T-helper 2 cell treated with Interferon-gamma antibody and Interleukin-4, amounts not matched to agents 5 μg/mL and 100 μg/mL, for 36 hours (primary cell): ENCODE measurements at regions not wholly inside any gene's neighbourhood (a gene's known extent, or its start where the extent isn't known, plus 50 kb on each side); places are given as distances from the start of the nearest gene placed in this dataset.

ENCODE experiments used
- DNase-seq: peaks from one replicate; pipeline ENCODE4 v3.0.0; 2021; ENCODE audit warnings: low spot score
- H3K27ac Mint-ChIP-seq: one replicate; pipeline ENCODE4 v1.8.0; 2021; ENCODE audit warnings: mild to moderate bottlenecking, mixed read lengths
- H3K27me3 Mint-ChIP-seq: one replicate; pipeline ENCODE4 v1.8.0; 2021; ENCODE audit warnings: low read depth, mixed read lengths
- H3K36me3 Mint-ChIP-seq: one replicate; pipeline ENCODE4 v1.8.0; 2021; ENCODE audit warnings: low read depth, mixed read lengths
- H3K4me1 Mint-ChIP-seq: one replicate; pipeline ENCODE4 v1.8.0; 2021; ENCODE audit warnings: low read depth, mixed read lengths
- H3K4me3 Mint-ChIP-seq: one replicate; pipeline ENCODE4 v1.8.0; 2022; ENCODE audit warnings: mild to moderate bottlenecking, moderate library complexity, mixed read lengths
- H3K9me3 Mint-ChIP-seq: one replicate; pipeline ENCODE4 v1.8.0; 2021; ENCODE audit warnings: mixed read lengths

DNA sequence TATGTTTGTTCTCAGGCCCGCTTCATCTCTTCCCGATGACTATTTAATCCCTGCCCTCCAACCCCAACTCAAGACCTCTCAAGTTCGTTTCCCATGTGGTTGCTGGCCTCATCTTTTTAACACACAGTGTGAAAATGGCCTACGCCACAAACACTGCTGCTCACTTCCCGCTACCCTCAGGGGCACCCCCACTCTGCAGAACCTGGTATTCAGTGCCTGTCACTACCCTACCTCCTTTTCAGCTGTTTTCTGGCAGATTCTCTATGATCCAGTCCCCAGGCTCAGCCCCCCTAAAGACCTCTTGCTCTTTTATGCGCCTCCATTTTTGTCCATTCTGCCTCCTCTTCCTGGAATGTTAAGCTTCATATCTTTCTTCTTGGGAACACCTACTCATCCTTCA, 152.6 kb upstream of the C1orf174 start:
- Mint-ChIP-seq H3K4me3 (no peak overlapping the region), H3K4me1 (no peaks in the 10 kb centered on the region), H3K36me3 (no peaks in the 10 kb centered on the region), H3K9me3 (no peaks in the 10 kb centered on the region), H3K27ac (no peak overlapping the region), H3K27me3 (no peaks in the 10 kb centered on the region)
- DNase-seq = no peak

DNA sequence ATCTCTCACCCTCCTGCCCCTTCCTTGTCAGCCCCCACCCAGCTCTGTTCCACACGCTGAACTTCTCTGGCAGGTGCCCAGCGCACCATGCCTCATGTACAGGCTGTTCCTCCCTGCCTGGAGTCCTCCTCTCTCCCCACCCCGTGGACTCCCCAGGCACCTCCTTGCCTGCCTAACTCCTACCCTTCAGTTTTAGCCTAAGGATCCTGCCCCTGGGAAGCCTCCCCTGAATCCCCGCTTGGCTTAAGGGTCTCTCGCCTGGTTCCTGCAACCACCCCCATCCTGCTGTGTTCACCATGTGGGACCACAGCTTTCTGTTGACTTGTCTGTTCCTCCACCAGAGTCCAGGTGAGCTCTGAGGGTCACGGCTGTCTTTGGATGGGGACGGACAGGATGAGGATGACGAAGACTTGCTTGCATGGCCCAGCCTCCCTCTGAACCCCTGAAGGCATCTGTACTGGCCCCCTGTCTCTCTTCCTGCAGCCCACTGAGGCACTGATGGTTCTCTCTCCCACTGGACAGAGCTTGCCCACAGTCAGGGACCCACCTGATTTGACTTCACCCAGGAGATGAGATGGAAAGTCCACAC, 153.2 kb upstream of the C1orf174 start:
- DNase-seq = no peak
- H3K27me3 Mint-ChIP-seq = no peaks in the 10 kb centered on the region
- H3K4me3 Mint-ChIP-seq = no peak overlapping the region
- no peaks in the 10 kb centered on the region for H3K4me1 Mint-ChIP-seq
- H3K9me3 Mint-ChIP-seq = no peaks in the 10 kb centered on the region
- H3K27ac Mint-ChIP-seq = no peak overlapping the region
- no peaks in the 10 kb centered on the region for H3K36me3 Mint-ChIP-seq

DNA sequence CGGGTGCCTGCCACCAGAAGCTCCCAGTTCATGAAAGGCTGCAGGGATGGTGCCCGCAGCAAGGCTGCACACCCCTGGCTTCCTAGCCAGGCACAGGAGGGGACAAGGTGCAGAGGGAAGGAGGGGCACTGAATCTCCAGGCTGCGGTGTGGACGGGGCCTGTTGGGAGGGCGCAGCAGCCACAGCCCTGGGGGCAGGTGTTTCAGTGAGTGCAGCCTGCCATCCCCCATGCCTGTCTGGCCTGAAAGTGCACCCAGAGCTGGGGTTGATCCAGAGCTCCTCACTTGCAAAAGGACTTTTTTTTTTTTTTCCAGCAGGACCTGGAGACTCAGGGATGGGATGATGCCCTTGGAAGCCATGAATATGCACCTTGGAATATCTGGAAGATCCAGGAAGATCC, 153.7 kb upstream of the C1orf174 start:
- no peaks in the 10 kb centered on the region for H3K36me3 Mint-ChIP-seq
- H3K4me3 Mint-ChIP-seq = no peak overlapping the region
- no peak overlapping the region for H3K27ac Mint-ChIP-seq
- no peaks in the 10 kb centered on the region for H3K27me3 Mint-ChIP-seq
- H3K9me3 Mint-ChIP-seq = no peaks in the 10 kb centered on the region
- no peak for DNase-seq
- no peaks in the 10 kb centered on the region for H3K4me1 Mint-ChIP-seq

DNA sequence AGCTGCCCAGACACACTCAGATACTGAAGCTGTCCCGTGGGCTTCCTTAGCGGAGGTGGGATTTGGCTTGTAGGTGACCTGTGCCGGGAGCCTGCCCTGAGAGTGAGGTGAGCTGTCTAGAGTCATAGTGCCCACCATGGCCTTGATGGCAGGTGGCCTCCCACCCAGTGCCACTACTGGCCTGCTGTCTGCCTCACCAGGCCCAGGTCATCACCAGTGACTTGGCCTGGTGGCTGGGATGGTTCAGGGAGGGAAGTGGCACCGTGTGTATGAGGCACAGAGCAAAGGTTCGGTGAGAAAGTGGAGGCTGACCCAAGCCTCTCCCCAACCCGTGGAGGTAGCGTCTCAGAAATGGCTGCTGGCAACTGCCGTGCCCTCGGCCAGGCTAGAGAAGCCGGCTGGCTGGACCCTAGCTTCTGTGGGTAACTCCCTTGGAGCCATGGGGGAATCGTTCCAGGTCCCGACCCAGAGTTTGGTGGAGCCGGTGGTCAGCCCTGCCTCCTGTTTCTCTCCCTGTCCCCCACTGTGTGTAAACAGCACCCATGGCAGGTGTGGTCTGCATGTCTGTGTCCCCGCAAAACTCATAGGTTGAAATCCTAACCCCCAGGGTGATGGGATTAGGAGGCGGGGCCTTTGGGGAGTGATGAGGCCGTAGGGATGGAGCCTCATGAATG, 155.4 kb upstream of the C1orf174 start:
- no peaks in the 10 kb centered on the region for H3K9me3 Mint-ChIP-seq
- DNase-seq = no peak
- H3K4me1 Mint-ChIP-seq = no peaks in the 10 kb centered on the region
- no peak overlapping the region for H3K4me3 Mint-ChIP-seq
- H3K36me3 Mint-ChIP-seq = no peaks in the 10 kb centered on the region
- no peaks in the 10 kb centered on the region for H3K27me3 Mint-ChIP-seq
- no peak overlapping the region for H3K27ac Mint-ChIP-seq

GRCh38 chr1:4056422-4056821, 156.3 kb upstream of the C1orf174 start:
- DNase-seq = no peak
- H3K36me3 Mint-ChIP-seq = no peaks in the 10 kb centered on the region
- H3K9me3 Mint-ChIP-seq = no peaks in the 10 kb centered on the region
- no peak overlapping the region for H3K4me3 Mint-ChIP-seq
- H3K4me1 Mint-ChIP-seq = no peaks in the 10 kb centered on the region
- H3K27ac Mint-ChIP-seq = no peak overlapping the region
- no peaks in the 10 kb centered on the region for H3K27me3 Mint-ChIP-seq

GRCh38 chr1:4056989-4057388, 156.9 kb upstream of the C1orf174 start:
- Mint-ChIP-seq H3K9me3 (no peaks in the 10 kb centered on the region), H3K27ac (no peak overlapping the region), H3K4me1 (no peaks in the 10 kb centered on the region), H3K27me3 (no peaks in the 10 kb centered on the region), H3K36me3 (no peaks in the 10 kb centered on the region), H3K4me3 (no peak overlapping the region)
- no peak for DNase-seq

GRCh38 chr1:4057603-4058002, 157.5 kb upstream of the C1orf174 start:
- H3K27ac Mint-ChIP-seq = no peak overlapping the region
- H3K9me3 Mint-ChIP-seq = no peaks in the 10 kb centered on the region
- no peaks in the 10 kb centered on the region for H3K27me3 Mint-ChIP-seq
- no peak overlapping the region for H3K4me3 Mint-ChIP-seq
- H3K4me1 Mint-ChIP-seq = no peaks in the 10 kb centered on the region
- DNase-seq = no peak
- H3K36me3 Mint-ChIP-seq = no peaks in the 10 kb centered on the region

DNA sequence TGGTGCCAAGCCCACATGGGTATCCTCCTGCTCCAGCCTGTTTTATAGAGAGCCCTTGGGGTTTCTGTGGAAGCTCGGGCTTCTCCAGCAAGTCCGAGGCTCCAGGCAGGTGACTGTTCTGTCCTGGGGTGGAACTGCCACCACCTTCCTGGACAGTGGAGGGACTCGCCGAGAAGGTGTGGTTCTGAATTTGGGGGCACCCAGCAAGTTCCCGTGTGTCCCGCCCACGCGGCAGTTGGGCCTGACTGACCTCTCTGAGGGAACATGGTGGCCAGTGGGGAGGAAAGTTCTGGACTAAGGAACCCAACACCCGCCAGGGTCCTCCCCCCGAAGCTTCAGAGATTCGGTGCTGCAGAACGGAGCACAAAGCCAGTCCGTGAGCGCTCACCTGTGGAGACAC, 158.1 kb upstream of the C1orf174 start:
- no peak overlapping the region for H3K4me3 Mint-ChIP-seq
- no peaks in the 10 kb centered on the region for H3K27me3 Mint-ChIP-seq
- no peaks in the 10 kb centered on the region for H3K9me3 Mint-ChIP-seq
- no peaks in the 10 kb centered on the region for H3K4me1 Mint-ChIP-seq
- no peak overlapping the region for H3K27ac Mint-ChIP-seq
- DNase-seq = no peak
- H3K36me3 Mint-ChIP-seq = no peaks in the 10 kb centered on the region

DNA sequence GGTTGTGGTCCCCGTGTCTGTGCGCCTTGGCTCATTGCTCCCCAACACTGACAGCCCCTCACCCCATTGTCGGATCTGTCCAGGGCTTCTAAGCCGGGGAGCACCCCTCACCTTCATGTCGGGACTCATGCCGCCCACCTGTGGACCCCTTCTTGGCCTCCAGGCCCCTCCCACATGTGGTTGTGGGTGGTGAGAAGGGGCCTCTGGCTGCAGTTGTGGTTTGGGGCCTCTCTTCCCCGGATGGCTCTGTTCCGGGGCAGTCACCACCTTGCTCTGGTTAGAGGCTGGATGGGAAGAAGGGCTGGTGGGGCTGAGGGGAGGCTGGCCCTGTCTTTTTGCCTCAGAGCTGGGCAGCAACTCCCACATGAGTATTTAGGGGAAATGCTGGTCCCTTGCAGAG, 158.6 kb upstream of the C1orf174 start:
- no peak overlapping the region for H3K4me3 Mint-ChIP-seq
- H3K27ac Mint-ChIP-seq = no peak overlapping the region
- no peaks in the 10 kb centered on the region for H3K9me3 Mint-ChIP-seq
- H3K27me3 Mint-ChIP-seq = no peaks in the 10 kb centered on the region
- H3K4me1 Mint-ChIP-seq = no peaks in the 10 kb centered on the region
- H3K36me3 Mint-ChIP-seq = no peaks in the 10 kb centered on the region
- DNase-seq = no peak

DNA sequence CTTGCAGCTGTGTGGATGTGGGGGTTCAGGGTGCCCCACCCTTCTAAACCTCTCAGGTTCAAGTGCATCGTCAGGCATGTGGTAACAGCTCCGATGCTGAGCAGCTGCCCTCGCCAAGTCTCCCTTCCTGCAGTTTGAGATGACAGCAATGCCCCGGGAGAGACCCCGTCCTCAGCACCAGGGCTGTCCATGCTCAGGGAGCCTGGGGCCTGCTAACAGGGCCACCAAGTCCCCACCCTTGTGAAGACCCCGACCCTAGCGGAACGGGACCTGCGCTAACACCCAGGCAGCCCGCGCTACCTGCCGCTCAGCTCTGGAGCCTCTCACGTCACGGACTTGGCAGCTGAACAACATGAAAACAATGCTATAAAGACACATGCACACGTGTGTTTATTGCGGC, 159.2 kb upstream of the C1orf174 start:
- Mint-ChIP-seq H3K27ac (no peak overlapping the region), H3K9me3 (no peaks in the 10 kb centered on the region), H3K27me3 (no peaks in the 10 kb centered on the region), H3K4me3 (no peak overlapping the region), H3K4me1 (no peaks in the 10 kb centered on the region), H3K36me3 (no peaks in the 10 kb centered on the region)
- no peak for DNase-seq

- Mint-ChIP-seq H3K36me3 (no peaks in the 10 kb centered on the region), H3K4me3 (no peak overlapping the region), H3K9me3 (no peaks in the 10 kb centered on the region), H3K27ac (no peak overlapping the region), H3K27me3 (no peaks in the 10 kb centered on the region), H3K4me1 (no peaks in the 10 kb centered on the region)
- no peak for DNase-seq
Observed at GRCh38 chr1:4060850-4061249, 160.8 kb upstream of the C1orf174 start.

- H3K27ac Mint-ChIP-seq = no peak overlapping the region
- H3K4me3 Mint-ChIP-seq = no peak overlapping the region
- no peaks in the 10 kb centered on the region for H3K36me3 Mint-ChIP-seq
- no peaks in the 10 kb centered on the region for H3K4me1 Mint-ChIP-seq
- no peaks in the 10 kb centered on the region for H3K9me3 Mint-ChIP-seq
- no peak for DNase-seq
- H3K27me3 Mint-ChIP-seq = no peaks in the 10 kb centered on the region
Observed at GRCh38 chr1:4061521-4062031, 161.5 kb upstream of the C1orf174 start.

- no peak overlapping the region for H3K27ac Mint-ChIP-seq
- H3K4me1 Mint-ChIP-seq = no peaks in the 10 kb centered on the region
- no peaks in the 10 kb centered on the region for H3K27me3 Mint-ChIP-seq
- no peaks in the 10 kb centered on the region for H3K36me3 Mint-ChIP-seq
- H3K9me3 Mint-ChIP-seq = no peaks in the 10 kb centered on the region
- no peak overlapping the region for H3K4me3 Mint-ChIP-seq
- DNase-seq = no peak
Observed at GRCh38 chr1:4062041-4062440, 162.0 kb upstream of the C1orf174 start.

GRCh38 chr1:4062560-4062959, 162.5 kb upstream of the C1orf174 start:
- Mint-ChIP-seq H3K36me3 (no peaks in the 10 kb centered on the region), H3K4me3 (no peak overlapping the region), H3K9me3 (no peaks in the 10 kb centered on the region), H3K4me1 (no peaks in the 10 kb centered on the region), H3K27ac (no peak overlapping the region), H3K27me3 (no peaks in the 10 kb centered on the region)
- DNase-seq = no peak

DNA sequence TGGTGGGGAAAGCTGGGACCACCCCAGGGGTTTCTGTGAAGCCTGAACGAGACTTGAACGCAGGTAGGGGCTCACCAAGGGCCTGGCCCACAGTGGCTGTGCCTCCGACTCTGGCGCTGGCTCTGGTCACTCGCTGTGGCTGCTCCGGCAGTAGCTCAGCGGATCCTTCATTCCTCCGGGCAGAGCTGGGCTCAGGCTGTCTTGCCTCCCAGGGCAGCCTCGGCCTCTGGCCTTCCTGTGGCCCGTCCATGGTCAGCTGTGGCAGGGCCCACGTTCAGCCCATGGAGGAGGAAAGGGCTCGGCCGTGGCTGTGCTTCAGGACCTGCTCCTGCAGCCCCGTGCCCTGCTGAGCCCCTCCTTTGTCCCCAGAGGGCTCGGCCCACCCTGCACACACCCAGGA, 162.9 kb upstream of the C1orf174 start:
- DNase-seq = no peak
- Mint-ChIP-seq H3K27me3 (no peaks in the 10 kb centered on the region), H3K36me3 (no peaks in the 10 kb centered on the region), H3K9me3 (no peaks in the 10 kb centered on the region), H3K27ac (no peak overlapping the region), H3K4me3 (no peak overlapping the region), H3K4me1 (no peaks in the 10 kb centered on the region)
